Right forelimb (tissue), 1 donor: ENCODE measurements at regions not wholly inside any gene's neighbourhood (a gene's known extent, or its start where the extent isn't known, plus 50 kb on each side); places are given as distances from the start of the nearest gene placed in this dataset.

ENCODE experiments used
- DNase-seq: peaks from one replicate; pipeline ENCODE4 v3.0.0-alpha.2; 2018

- peak; percentile 24 for DNase-seq
Measured at GRCh38 chr2:217468042-217468830, 534.6 kb downstream of the TNS1 start.

GRCh38 chr2:217467331-217467730, 535.5 kb downstream of the TNS1 start:
- no peak for DNase-seq

- DNase-seq = no peak
Measured at GRCh38 chr2:217466805-217467204, 536.0 kb downstream of the TNS1 start.

- no peak for DNase-seq
Measured at GRCh38 chr2:217466104-217466503, 536.7 kb downstream of the TNS1 start.

- no peak for DNase-seq
Measured at GRCh38 chr2:217465100-217465499, 537.7 kb downstream of the TNS1 start.

GRCh38 chr2:217463402-217464075, 539.3 kb downstream of the TNS1 start:
- no peak for DNase-seq

GRCh38 chr2:217462121-217462520, 540.7 kb downstream of the TNS1 start:
- DNase-seq = no peak

GRCh38 chr2:217461674-217462073, 541.1 kb downstream of the TNS1 start:
- no peak for DNase-seq

- no peak for DNase-seq
Measured at GRCh38 chr2:217459680-217460405, 543.0 kb downstream of the TNS1 start.

- DNase-seq = no peak
Measured at GRCh38 chr2:217459016-217459415, 543.8 kb downstream of the TNS1 start.

- no peak for DNase-seq
Measured at GRCh38 chr2:217456016-217456415, 546.8 kb downstream of the TNS1 start.

GRCh38 chr2:217452928-217453327, 549.9 kb downstream of the TNS1 start:
- DNase-seq = no peak

GRCh38 chr2:217451666-217452065, 551.1 kb downstream of the TNS1 start:
- DNase-seq = no peak

GRCh38 chr2:217449444-217449843, 553.4 kb downstream of the TNS1 start:
- DNase-seq = no peak

GRCh38 chr2:217448860-217449259, 553.9 kb downstream of the TNS1 start:
- DNase-seq = no peak

- DNase-seq = no peak
Measured at GRCh38 chr2:217445723-217446122, 557.1 kb downstream of the TNS1 start.

GRCh38 chr2:217444932-217445331, 557.9 kb downstream of the TNS1 start:
- no peak for DNase-seq

- no peak for DNase-seq
Measured at GRCh38 chr2:217444509-217444908, 558.3 kb downstream of the TNS1 start.

GRCh38 chr2:217443601-217444000, 559.2 kb downstream of the TNS1 start:
- no peak for DNase-seq

- no peak for DNase-seq
Measured at GRCh38 chr2:217440000-217440399, 562.8 kb downstream of the TNS1 start.

- no peak for DNase-seq
Measured at GRCh38 chr2:217438821-217439220, 564.0 kb downstream of the TNS1 start.

GRCh38 chr2:217438136-217438535, 564.7 kb downstream of the TNS1 start:
- no peak for DNase-seq

- DNase-seq = no peak
Measured at GRCh38 chr2:217437290-217437870, 565.4 kb downstream of the TNS1 start.
